ENCODE measurements at regions not wholly inside any gene's neighbourhood (a gene's known extent, or its start where the extent isn't known, plus 50 kb on each side); places are given as distances from the start of the nearest gene placed in this dataset.

- H3K36me3 ChIP-seq (ENCODE audit: insufficient read depth, low read length), result no peaks in the 10 kb centered on the region
- H3K4me1 ChIP-seq (ENCODE audit: insufficient read depth, low read length), result no peaks in the 10 kb centered on the region
- no peak overlapping the region for H2AFZ ChIP-seq (ENCODE audit: low read depth, low read length)
- no peak overlapping the region for H3K4me3 ChIP-seq (ENCODE audit: low read length)
- H3K9me3 ChIP-seq (ENCODE audit: low read length), result no peaks in the 10 kb centered on the region
- peaks cover 5% of the 10 kb centered on the region for H3K27me3 ChIP-seq (ENCODE audit: insufficient read depth, low read length)
Observed at GRCh38 chr17:79276821-79277220, 202.2 kb downstream of the ENGASE start.

- Histone ChIP-seq H3K9me3 (ENCODE audit: low read length) (no peaks in the 10 kb centered on the region), H3K36me3 (ENCODE audit: insufficient read depth, low read length) (no peaks in the 10 kb centered on the region), H3K4me1 (ENCODE audit: insufficient read depth, low read length) (no peaks in the 10 kb centered on the region), H3K27me3 (ENCODE audit: insufficient read depth, low read length) (peaks cover 24% of the 10 kb centered on the region), H3K4me3 (ENCODE audit: low read length) (no peak overlapping the region), H2AFZ (ENCODE audit: low read depth, low read length) (no peak overlapping the region)
Observed at GRCh38 chr17:79273660-79274059, 199.0 kb downstream of the ENGASE start.

GRCh38 chr17:79272666-79273219, 198.1 kb downstream of the ENGASE start:
- H3K9me3 ChIP-seq (ENCODE audit: low read length), result no peaks in the 10 kb centered on the region
- no peak overlapping the region for H2AFZ ChIP-seq (ENCODE audit: low read depth, low read length)
- H3K4me3 ChIP-seq (ENCODE audit: low read length), result no peak overlapping the region
- H3K36me3 ChIP-seq (ENCODE audit: insufficient read depth, low read length), result no peaks in the 10 kb centered on the region
- H3K4me1 ChIP-seq (ENCODE audit: insufficient read depth, low read length), result no peaks in the 10 kb centered on the region
- peaks cover 25% of the 10 kb centered on the region for H3K27me3 ChIP-seq (ENCODE audit: insufficient read depth, low read length)

DNA sequence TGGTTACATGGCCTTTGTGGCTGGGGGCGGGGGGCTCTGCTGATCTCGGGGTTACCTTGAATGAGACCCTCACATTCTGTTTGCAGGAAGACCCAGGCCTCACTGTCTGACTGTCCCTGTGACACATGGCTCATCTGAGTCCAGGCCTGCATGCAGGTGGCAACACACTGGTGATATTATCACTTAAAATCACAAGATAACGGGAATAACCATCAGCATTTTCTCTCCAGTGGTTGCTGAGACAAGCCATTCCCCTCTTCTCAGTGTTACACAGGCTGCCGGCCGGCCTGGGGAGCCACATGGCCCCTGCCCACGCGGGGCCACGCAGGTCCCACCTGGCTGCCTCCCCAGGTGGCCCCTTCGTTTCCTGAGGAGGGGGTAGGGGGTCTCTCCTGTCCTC, 197.6 kb downstream of the ENGASE start:
- Histone ChIP-seq H3K27me3 (ENCODE audit: insufficient read depth, low read length) (peaks cover 28% of the 10 kb centered on the region), H3K9me3 (ENCODE audit: low read length) (no peaks in the 10 kb centered on the region), H3K36me3 (ENCODE audit: insufficient read depth, low read length) (no peaks in the 10 kb centered on the region), H2AFZ (ENCODE audit: low read depth, low read length) (no peak overlapping the region), H3K4me3 (ENCODE audit: low read length) (no peak overlapping the region), H3K4me1 (ENCODE audit: insufficient read depth, low read length) (no peaks in the 10 kb centered on the region)

DNA sequence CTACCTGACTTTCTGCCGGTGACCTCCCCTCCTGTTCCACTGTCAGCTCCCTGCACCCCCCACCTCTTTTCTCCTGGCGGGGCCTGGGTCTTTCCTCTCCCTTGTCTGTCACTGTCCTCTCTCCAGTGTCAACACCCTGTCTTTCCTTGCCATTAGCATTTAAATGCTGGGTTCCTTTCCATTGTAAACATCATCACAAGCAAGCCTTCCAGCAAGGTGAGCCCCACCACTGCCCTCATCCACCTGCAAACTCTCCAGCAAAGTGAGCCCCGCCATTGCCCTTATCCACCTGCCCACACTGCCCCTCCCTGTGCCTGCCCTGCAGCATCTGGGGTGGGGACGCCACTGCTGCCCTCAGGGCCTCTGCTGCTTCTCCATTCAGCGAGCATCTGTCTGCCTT, 195.0 kb downstream of the ENGASE start:
- H2AFZ ChIP-seq (ENCODE audit: low read depth, low read length), result no peak overlapping the region
- no peaks in the 10 kb centered on the region for H3K36me3 ChIP-seq (ENCODE audit: insufficient read depth, low read length)
- peaks cover 35% of the 10 kb centered on the region for H3K27me3 ChIP-seq (ENCODE audit: insufficient read depth, low read length)
- no peak overlapping the region for H3K4me3 ChIP-seq (ENCODE audit: low read length)
- no peaks in the 10 kb centered on the region for H3K4me1 ChIP-seq (ENCODE audit: insufficient read depth, low read length)
- no peaks in the 10 kb centered on the region for H3K9me3 ChIP-seq (ENCODE audit: low read length)

GRCh38 chr17:79263191-79263590, 188.6 kb downstream of the ENGASE start:
- H2AFZ ChIP-seq (ENCODE audit: low read depth, low read length), result no peak overlapping the region
- no peaks in the 10 kb centered on the region for H3K4me1 ChIP-seq (ENCODE audit: insufficient read depth, low read length)
- no peak overlapping the region for H3K4me3 ChIP-seq (ENCODE audit: low read length)
- peaks cover 58% of the 10 kb centered on the region for H3K27me3 ChIP-seq (ENCODE audit: insufficient read depth, low read length)
- no peaks in the 10 kb centered on the region for H3K9me3 ChIP-seq (ENCODE audit: low read length)
- H3K36me3 ChIP-seq (ENCODE audit: insufficient read depth, low read length), result no peaks in the 10 kb centered on the region

DNA sequence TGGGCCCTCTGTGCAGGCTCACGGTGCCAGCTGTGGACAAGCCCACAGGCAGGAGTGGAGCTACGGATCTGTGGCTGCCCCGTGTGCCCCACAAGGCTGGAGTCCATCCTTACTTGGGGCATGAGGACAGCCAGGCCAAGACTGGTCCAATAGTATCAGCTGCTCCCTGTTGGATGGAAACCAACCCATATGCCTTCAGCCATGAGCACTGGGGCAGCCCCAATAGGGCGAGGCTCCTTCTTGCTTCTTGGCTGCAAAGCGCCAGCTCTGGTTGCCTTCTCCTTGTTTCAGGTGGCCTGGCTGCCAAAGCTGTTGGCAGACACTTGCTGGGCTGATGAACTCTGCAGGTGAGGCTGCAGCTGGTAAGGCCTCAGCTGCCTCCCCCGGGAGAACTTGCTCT, 188.0 kb downstream of the ENGASE start:
- no peak overlapping the region for H2AFZ ChIP-seq (ENCODE audit: low read depth, low read length)
- H3K27me3 ChIP-seq (ENCODE audit: insufficient read depth, low read length), result peaks cover 61% of the 10 kb centered on the region
- H3K4me1 ChIP-seq (ENCODE audit: insufficient read depth, low read length), result no peaks in the 10 kb centered on the region
- H3K4me3 ChIP-seq (ENCODE audit: low read length), result no peak overlapping the region
- no peaks in the 10 kb centered on the region for H3K36me3 ChIP-seq (ENCODE audit: insufficient read depth, low read length)
- H3K9me3 ChIP-seq (ENCODE audit: low read length), result no peaks in the 10 kb centered on the region

- Histone ChIP-seq H3K4me3 (ENCODE audit: low read length) (no peak overlapping the region), H3K27me3 (ENCODE audit: insufficient read depth, low read length) (peaks cover 64% of the 10 kb centered on the region), H3K4me1 (ENCODE audit: insufficient read depth, low read length) (no peaks in the 10 kb centered on the region), H2AFZ (ENCODE audit: low read depth, low read length) (no peak overlapping the region), H3K9me3 (ENCODE audit: low read length) (no peaks in the 10 kb centered on the region), H3K36me3 (ENCODE audit: insufficient read depth, low read length) (no peaks in the 10 kb centered on the region)
Observed at GRCh38 chr17:79261355-79262072, 186.9 kb downstream of the ENGASE start.

DNA sequence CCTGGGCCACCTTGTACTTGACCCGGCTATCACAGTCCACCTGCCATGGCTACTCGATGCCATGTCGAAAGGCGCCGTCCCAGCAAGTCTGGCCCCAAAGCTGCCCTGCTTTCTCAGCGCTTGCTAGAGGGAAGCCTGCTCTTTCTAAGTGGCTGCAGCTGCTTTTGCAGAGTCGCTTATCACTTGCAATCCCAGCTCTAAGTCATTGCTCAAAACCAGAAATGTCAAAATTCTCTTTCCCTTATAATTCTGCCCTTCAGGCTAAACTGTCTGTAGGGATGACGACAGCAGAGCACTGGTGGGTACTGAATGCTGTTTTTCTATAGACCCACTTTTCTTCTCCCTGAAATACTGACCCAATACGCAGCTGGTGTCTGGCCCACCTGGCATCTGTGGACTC, 184.2 kb downstream of the ENGASE start:
- Histone ChIP-seq H3K4me3 (ENCODE audit: low read length) (no peak overlapping the region), H2AFZ (ENCODE audit: low read depth, low read length) (no peak overlapping the region), H3K4me1 (ENCODE audit: insufficient read depth, low read length) (no peaks in the 10 kb centered on the region), H3K36me3 (ENCODE audit: insufficient read depth, low read length) (no peaks in the 10 kb centered on the region), H3K27me3 (ENCODE audit: insufficient read depth, low read length) (peaks cover 59% of the 10 kb centered on the region), H3K9me3 (ENCODE audit: low read length) (no peaks in the 10 kb centered on the region)

DNA sequence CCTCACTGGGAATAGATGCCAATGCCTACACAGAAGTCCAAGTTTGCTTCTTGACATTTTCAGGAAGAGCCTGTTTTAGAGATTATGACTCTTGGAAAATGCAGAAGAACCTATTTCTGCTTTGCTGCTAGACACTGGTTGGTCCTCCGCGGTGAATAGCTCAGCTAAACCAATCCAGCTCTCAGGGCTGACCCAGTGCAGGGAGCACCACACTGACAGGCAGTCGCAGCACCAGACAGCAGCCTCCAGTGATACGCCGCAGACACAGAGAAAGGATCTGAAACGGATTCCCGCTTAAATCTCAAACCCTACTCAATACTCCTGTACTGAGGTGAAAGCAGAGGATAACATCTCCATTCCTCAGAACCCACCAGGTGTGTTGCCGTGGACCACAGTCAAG, 183.4 kb downstream of the ENGASE start:
- Histone ChIP-seq H3K4me1 (ENCODE audit: insufficient read depth, low read length) (no peaks in the 10 kb centered on the region), H3K36me3 (ENCODE audit: insufficient read depth, low read length) (no peaks in the 10 kb centered on the region), H3K9me3 (ENCODE audit: low read length) (no peaks in the 10 kb centered on the region), H2AFZ (ENCODE audit: low read depth, low read length) (no peak overlapping the region), H3K27me3 (ENCODE audit: insufficient read depth, low read length) (peaks cover 60% of the 10 kb centered on the region), H3K4me3 (ENCODE audit: low read length) (no peak overlapping the region)

DNA sequence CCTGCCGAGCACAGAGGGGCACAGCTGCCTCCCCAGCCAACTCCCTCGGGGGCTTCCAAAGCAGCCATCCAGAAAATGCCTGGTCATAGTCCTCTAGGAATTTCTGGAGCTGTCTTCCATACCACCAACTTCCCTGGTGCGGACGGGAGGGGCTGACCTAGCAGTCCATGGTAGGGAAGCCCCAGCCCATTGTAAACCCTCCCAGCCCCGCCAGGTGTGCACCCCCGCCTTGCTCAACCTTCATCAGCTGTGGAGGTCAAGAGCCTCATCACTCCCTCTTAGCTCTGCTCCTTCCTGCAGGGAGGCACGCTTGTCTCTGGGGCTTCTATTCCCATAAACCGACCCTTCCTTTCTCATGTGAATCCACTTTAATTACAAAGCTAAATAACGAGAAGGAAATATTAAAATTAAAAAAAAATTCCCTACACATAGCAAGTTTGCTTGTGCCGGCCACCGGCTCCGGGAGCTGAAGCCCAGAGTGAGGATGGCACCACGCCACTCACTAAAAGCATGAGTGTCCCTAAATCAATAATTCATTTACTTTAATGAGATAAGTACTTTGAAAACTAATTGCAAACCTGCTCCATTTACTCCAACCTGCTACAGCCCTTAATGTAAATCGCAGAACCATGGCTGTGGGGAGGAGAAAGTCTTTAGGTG, 181.4 kb downstream of the ENGASE start:
- Histone ChIP-seq H2AFZ (ENCODE audit: low read depth, low read length) (no peak overlapping the region), H3K4me1 (ENCODE audit: insufficient read depth, low read length) (no peaks in the 10 kb centered on the region), H3K27me3 (ENCODE audit: insufficient read depth, low read length) (peaks cover 60% of the 10 kb centered on the region), H3K36me3 (ENCODE audit: insufficient read depth, low read length) (no peaks in the 10 kb centered on the region), H3K4me3 (ENCODE audit: low read length) (no peak overlapping the region), H3K9me3 (ENCODE audit: low read length) (no peaks in the 10 kb centered on the region)

- Histone ChIP-seq H3K9me3 (ENCODE audit: low read length) (no peaks in the 10 kb centered on the region), H2AFZ (ENCODE audit: low read depth, low read length) (no peak overlapping the region), H3K27me3 (ENCODE audit: insufficient read depth, low read length) (peaks cover 57% of the 10 kb centered on the region), H3K36me3 (ENCODE audit: insufficient read depth, low read length) (no peaks in the 10 kb centered on the region), H3K4me3 (ENCODE audit: low read length) (no peak overlapping the region), H3K4me1 (ENCODE audit: insufficient read depth, low read length) (no peaks in the 10 kb centered on the region)
Observed at GRCh38 chr17:79255456-79255855, 180.8 kb downstream of the ENGASE start.

- H3K36me3 ChIP-seq (ENCODE audit: insufficient read depth, low read length), result no peaks in the 10 kb centered on the region
- H3K4me1 ChIP-seq (ENCODE audit: insufficient read depth, low read length), result no peaks in the 10 kb centered on the region
- H3K4me3 ChIP-seq (ENCODE audit: low read length), result no peak overlapping the region
- H3K27me3 ChIP-seq (ENCODE audit: insufficient read depth, low read length), result peaks cover 56% of the 10 kb centered on the region
- no peak overlapping the region for H2AFZ ChIP-seq (ENCODE audit: low read depth, low read length)
- no peaks in the 10 kb centered on the region for H3K9me3 ChIP-seq (ENCODE audit: low read length)
Observed at GRCh38 chr17:79255046-79255445, 180.4 kb downstream of the ENGASE start.
